ENCODE measurements at regions not wholly inside any gene's neighbourhood (a gene's known extent, or its start where the extent isn't known, plus 50 kb on each side); places are given as distances from the start of the nearest gene placed in this dataset.

DNA sequence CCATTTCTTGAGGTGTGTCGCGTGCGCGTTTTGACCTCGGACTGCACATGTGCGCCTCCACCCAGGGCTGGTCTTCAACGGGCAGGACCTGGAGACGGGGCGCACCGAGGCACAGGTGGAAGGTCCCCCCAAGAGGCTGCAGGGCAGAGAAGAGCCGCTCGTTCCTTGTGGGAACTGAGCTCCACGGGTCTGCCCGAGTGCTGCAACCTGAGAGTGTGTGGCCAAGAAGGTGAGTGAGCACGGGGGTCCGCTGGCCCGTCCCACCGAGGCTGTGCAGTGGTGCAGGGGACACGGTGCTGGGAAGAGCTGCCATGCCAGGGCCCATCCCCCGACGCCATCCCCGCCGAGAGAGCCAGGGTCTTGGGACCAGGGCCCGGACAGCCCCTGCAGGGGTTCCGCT, 268.3 kb downstream of the GALR1 start:
- no peak for DNase-seq (ENCODE audit: low spot score)

DNA sequence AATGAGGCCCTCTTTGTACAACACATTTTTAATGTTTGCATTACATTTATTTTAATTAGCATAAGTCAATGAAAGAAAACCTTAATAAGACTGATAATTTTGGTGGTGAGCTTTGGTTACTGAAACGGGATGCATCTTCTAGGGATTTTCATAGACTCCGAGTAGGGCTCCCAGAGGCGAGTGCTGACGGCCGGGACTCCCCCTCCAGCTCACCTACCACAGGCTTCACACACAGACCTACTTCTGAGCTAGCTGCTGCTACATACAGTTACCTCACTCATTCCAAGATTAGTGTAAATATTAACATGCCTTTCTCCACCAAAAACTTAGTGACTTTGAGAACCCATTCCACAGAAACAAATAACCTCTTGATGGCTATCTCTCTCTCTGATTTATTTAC, 271.1 kb downstream of the GALR1 start:
- DNase-seq (ENCODE audit: low spot score): no peak

DNA sequence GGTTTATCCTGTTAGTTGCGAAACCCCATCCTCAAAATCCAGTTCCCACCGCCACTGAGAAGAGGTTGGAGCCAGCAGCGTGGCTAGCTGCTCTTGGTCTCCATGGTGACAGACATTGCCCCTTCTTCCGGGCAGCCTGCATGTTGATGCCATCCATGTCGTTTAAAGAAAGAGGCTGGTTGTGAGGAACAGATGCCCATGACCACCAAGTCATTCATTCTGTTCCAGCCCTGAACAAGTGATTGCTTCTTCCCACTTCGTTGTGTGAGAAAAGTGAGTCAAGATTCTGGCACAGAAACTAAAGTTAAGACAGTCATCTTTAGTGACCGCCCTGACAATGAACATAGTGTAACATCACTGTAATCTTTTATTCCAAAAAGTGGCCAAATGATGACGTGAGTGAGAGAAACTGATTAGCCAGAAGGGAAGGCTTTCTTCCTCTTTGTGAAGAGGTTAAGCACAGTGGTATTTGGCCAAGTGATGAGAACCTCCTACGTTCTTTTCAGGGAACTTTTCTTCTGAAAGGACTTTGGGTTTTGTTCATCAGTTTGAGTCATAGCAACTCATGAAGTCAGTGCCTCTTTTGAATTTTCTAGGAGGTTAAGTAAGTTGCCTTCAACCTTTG, 272.5 kb downstream of the GALR1 start:
- no peak for DNase-seq (ENCODE audit: low spot score)

DNA sequence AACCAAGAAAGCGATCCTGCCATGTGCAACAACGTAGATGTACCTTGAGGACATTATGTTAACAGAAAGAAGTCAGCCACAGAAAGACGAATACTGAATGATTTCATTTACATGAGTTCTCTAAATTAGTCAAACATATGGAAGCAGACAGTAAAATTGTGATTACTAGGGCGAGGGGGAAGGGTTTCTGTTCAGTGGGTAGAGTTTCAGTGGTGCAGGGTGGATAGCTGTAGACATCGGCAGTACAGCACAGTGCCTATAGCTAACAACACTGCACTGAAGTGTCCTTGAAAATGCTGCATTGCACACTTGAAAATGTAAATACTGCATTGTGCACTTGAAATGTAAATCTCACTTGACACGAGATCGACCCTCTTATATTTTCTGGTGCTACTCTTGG, 275.3 kb downstream of the GALR1 start:
- DNase-seq (ENCODE audit: low spot score): no peak

DNA sequence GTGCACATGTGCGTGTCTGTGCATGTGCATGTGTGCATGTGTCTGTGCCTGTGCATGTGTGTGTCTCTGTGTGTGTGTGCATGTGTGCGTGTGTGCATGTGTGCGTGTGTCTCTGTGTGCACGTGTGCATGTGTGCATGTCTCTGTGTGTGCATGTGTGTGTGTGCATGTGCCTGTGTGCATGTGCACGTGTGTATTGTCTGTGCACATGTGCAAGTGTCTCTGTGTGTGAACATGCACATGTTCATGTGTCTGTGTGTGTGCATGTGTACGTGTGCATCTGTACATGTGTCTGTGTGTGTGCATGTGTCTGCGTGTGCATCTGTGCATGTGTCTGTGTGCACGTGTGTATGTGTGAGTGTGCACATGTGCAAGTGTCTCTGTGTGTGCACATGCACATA, 277.3 kb downstream of the GALR1 start:
- no peak for DNase-seq (ENCODE audit: low spot score)

DNA sequence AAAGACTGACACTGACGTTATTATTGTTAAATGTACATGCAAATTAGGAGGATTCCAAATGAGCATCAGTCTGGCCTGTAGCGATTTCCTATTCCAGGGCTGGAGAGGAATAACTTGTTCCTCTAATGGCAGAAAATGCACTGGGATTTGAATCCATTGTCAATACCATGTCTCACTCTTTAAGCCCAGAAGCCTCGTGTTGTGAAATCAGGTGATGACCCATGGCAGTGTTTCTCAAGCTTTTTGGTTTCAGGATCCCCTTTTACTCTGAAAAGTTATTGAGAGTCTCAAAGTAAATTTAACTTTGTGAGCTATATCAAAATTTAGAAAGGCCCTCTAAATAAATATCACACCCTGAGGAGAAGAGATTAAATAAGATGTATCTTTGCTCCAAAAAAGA, 279.2 kb downstream of the GALR1 start:
- DNase-seq (ENCODE audit: low spot score): no peak

DNA sequence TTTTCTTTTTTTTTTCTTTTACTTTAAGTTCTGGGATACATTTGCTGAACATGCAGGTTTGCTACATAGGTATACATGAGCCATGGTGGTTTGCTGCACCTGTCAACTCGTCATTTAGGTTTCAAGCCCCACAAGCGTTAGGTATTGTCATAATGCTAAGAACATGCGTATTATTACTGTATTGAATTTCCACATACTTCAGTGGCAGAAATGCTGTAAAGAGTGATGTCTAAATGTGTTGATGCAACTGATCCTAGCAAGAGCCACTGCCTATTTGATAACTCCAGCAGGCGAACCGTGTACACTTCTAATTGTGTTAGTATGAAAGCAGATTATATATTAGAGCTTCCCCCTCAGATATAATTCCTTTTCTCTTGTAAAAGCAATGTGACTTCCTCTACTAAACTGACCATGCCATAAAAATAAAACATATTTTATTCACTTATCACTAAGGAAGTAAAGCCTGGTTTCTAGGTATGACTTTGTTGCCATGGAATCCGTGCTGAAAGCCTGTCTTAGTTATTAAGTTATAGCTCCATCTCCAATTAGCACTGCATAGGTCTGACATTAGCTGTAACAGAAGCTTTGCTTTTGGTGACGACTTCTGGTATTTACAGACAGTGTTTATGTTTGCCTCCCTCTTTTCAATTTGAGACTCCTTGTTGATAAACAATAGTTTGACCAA, 280.0 kb downstream of the GALR1 start:
- DNase-seq (ENCODE audit: low spot score): no peak

DNA sequence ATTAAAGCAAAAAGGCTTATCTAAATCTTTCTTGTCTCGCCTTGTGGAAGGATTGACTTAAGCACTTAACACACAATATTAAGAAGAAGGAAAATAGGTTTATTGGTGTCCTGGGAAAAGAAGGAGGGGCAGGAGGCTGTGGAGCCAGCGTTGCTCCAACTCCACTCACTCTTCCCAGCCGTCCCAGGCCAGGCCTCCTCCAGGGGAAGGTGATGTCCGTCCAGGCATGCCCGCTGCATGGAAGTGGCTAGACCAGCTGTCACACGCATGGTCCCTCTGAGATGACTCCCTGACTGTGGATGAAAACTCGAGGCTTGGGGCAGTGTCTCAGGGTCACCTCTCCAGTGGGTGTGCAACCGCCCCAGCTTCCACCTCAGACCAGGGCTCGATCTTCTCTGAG, 281.1 kb downstream of the GALR1 start:
- no peak for DNase-seq (ENCODE audit: low spot score)

DNA sequence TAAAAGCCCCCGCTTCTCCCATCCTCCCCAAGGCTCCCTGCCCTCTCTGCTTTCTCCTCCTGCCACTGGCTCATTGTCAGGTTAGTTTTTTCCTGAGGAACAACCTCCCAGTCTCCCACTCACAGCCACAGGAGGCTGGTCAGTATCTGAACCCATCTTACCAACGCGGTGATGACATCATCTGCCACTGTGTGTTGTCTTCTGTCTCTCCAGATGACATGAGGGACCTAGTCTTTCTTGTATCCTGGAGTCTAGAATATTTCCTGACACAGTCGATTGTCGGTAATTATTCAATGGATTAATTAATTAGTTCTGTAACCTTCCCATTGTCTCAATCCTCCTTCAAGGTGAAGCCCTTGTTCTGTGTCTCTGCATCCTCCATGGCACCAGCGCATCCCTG, 290.2 kb downstream of the GALR1 start:
- no peak for DNase-seq (ENCODE audit: low spot score)

DNA sequence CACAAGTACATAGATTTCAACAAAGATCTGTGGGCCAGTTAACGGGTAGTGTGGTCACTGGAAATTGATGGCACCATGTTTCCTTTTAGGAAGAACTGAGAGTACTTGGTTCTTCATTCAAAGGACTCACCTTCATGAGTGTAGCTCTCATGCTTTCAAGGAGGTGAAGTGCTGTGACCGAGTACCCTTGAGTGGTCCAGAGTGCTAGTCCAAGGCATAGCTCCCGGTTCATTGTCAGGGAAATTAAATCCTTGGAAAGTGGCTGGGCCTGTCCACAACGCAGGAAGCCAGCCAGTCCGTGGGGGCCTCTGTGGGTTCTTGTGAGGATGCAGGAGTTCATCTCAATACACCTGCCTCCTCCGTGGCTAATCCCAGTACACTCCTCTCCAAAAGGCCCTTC, 295.1 kb downstream of the GALR1 start:
- DNase-seq (ENCODE audit: low spot score): no peak

DNA sequence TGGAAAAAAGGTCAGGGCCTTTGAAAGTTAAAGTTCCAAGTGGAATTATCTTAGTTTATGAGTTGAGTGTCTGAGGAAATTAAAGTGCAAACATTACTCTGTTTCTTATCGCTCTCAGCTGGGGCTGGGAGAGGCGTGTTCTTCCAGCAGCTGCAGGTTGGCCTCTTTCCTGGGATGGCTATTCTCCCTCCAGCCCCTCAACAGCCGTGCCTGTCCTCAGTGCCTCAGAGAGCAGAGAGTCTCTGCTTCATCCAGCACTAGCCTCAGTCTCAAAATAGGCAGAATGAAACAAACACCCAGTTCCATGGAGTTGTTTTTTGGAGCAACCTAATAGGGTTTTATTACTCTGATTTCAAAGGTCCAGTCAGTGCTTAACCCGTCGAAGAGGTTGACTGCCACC, 298.1 kb downstream of the GALR1 start:
- no peak for DNase-seq (ENCODE audit: low spot score)

DNA sequence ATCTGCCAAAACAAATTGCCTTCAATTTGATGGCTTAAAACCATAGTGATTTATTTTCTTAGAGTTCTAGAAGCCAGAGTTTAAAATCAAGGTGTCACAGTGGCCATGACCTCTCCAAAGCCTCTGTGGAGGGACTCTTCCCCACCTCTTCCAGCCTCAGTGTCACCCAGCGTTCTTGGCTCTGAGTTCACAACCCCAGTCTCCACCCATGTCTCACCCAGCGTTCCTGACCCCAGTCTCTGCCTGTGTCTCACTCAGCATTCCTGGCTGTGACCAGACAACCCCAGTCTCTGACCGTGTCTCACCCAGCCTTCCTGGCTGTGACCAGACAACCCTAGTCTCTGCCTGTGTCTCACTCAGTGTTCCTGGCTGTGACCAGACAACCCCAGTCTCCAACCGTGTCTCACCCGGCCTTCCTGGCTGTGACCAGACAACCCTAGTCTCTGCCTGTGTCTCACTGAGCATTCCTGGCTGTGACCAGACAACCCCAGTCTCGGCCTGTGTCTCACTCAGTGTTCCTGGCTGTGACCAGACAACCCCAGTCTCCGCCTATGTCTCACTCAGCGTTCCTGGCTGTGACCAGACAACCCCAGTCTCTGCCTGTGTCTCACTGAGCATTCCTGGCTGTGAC, 299.3 kb downstream of the GALR1 start:
- no peak for DNase-seq (ENCODE audit: low spot score)

DNA sequence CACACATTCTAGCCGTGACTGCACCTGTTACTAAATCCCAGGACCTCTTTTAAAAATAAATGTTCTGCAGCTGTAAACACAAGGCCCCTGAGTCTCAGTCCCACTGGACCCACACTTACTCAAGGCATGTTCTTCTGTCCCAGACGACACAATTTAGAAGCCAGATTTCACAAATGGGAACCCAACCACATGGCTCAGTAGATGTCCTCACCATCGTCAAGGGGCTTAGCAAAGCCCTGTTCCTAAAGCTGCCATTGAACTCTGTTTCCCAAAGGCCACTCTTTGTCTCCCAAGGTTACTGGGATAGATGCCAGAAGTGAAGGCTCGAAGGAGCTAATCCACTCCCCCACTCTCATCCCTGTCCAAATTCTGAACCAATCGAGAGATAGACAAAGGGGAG, 301.0 kb downstream of the GALR1 start:
- no peak for DNase-seq (ENCODE audit: low spot score)

DNA sequence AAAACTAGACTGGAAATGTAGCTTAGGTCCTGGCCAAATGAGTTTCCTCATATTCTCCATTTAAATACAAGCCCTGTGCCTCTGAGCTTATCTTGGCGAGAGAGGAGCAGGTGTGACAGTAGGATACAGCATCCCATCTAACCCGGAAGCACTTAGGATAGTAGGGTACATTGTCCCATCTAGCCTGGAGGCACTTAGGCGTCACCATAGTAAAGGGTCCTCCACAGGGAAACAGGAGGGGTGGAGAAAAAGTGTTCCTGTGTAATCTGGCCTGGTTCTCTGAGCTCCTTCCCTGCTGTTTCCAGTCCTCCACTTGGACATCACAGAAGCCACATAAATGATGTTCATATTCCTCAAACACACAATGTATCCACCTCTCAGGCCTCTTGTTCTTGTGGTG, 301.4 kb downstream of the GALR1 start:
- no peak for DNase-seq (ENCODE audit: low spot score)

DNA sequence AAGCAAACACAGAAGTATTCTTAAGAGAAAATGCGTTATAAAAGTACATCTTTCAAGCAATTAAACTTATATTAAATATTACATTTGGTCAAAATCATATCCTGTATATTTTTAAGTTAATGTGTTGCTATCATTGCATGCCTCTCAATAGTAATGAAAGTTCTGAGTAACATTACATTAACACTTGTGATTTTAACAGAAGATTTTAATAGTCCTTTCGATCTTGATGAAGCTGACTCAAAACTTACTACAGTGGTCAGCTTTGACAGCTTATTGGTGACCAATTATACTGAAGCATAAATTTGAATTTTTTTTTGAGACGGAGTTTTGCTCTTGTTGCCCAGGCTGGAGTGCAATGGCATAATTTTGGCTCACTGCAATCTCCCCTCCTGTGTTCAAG, 303.3 kb downstream of the GALR1 start:
- no peak for DNase-seq (ENCODE audit: low spot score)

DNA sequence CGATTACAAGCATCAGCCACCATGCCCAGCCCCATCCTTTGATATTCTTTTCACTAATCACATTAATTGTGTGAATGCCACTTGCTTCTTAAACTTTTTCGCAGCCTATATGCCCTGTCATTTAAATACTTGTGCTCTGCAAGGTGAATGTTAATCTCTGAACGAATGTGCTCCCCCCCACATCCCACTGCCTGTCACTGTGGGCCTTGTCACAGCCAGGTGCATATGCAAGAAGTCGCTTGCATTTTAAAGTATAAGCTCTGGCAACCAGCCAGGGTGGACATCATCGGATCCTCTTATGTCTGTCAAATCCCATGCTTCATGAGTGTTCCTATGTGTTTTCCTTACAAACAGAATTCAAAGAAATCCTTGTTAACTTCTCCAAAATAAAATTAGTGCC, 304.4 kb downstream of the GALR1 start:
- DNase-seq (ENCODE audit: low spot score): no peak

DNA sequence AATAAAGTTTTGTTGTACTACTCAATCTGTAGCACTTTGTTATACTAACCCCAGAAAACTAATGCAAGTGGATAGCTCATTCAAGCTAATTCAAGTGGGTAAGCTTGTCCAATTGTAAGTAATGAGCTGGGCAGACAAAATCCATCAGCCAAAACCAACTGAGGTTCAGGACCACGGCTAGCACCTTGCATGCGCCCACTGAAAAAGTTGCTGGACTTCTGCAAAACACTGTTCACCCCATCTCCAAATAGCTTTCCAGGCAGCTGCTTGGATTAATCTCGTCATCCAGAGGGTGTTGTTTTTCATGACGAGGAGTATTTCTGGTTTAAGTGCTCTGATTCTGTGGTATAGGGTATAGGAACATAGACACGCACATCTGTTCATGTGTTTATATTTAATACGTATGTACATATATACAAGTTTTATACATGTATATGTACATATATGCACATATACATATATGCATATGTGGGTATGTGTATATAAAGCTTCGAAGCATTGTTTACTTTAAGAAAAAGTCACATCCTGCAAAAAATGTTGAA, 307.5 kb downstream of the GALR1 start:
- DNase-seq (ENCODE audit: low spot score): no peak

DNA sequence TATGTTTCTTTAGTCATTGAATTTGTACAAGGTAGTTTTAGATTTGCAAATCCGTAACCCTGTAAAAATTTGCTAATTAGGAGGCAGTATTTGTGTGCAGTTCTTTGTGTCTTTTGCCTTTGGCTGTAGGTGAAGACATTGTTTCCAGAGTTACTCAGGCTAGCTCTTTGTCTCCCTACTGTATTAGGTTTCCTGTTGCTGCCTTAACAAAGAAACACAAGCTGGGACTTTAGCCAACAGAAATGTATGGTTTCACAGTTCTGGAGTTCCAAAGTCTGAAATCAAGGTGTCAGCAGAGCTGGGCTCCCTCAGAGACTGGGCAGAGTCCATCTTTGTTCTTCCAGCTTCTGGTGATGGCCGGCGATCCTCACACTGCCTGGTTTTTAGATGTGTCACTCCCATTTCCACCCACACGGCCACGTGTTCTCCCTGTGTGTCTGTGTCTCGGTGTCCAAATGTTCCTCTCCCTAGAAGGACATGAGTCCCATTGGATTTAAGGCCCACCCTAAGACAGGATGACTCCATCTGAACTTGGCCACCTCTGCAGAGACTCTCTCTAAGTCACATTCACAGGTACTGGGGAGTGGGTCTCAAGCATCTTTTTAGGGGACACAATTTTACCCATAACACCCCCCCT, 309.7 kb downstream of the GALR1 start:
- no peak for DNase-seq (ENCODE audit: low spot score)

DNA sequence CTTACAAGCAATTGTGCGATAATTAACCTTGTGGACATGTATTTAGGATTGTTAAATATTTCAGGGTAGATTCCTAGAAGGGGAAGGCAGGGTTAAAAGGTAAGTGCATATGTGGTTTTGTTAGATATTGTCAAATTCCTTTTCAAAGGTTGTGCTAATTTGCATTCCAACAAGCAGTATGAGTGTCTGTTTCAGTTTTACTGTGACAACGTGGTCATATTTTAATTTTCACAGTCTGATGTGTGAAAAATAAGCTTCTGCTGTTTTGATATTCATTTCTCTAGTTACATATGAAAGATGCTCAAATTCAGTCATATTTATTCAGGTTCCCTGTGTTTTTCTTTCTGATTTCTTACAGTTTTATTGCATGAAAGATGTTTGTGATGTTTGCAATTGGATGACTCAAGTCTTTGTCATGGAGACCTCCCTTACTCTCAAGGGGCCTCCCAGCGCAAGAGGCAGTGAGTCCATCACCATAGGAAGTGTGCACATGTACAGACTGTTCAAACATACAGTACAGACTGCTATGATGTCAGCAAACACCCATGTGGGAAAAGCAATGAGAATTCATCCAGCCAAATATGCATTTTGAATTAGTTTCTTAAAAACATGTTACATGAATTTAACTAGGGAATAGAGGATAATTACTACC, 310.8 kb downstream of the GALR1 start:
- no peak for DNase-seq (ENCODE audit: low spot score)

DNA sequence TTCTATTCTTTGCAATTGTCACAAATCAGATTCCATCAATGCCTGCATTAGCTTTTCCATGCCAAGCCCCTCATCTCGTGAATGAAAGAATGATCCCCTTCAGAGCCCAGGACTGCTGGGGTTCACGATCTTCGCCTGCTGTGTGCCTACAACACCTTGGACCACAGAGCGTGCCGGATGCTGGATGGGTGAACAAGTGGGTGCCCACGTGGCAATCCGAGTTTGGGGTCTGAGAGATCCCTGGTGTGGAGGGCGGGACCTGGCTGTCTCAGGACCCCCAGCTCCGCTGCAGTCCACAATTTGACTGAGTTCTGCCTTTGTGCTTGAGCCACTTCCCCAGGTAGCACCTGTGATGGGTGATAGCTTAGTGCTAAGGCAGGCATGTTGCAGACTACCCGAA, 317.0 kb downstream of the GALR1 start:
- DNase-seq (ENCODE audit: low spot score): no peak

DNA sequence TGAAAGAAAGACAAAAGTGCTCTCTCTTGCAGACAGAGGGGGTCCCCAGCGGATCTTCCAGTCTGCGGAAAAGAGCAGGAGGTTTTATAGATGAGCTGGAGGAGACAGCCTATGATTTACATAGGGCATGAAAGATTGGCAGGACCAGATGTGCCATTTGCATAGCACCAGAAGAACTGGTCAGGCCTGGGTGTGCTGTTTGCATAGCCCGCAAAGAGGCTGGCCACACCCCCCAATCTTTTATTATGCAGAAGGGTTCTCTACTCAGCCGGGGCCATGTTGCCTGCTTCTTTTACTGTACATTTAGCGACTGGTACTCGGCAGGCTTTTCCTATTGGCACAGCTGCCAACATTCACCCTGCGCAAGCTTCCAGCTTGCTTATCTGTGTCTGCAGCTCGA, 317.6 kb downstream of the GALR1 start:
- DNase-seq (ENCODE audit: low spot score): no peak

DNA sequence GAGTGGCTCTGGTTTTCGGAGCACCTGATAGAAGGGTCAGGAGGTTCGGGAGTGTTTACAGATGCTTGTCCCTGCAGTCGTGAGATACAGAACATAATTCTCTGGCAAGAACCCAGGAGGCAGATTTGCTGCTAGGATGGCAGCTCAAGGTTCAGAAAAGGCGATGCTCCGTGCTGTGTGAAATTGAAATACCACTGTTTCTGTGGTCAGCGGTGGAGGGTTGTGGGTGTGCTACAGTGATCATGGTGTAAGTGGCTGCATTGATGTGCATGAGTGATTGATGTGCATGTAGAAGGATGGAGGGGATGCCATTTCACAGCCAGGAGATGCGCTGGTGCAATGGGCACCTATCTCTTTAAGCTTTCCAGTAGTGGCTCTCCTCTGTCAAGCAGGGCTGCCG, 322.1 kb downstream of the GALR1 start:
- DNase-seq (ENCODE audit: low spot score): no peak

All from umbilical cord (tissue), 1 donor.